Endothelial cell of umbilical vein (primary cell): ENCODE measurements at regions not wholly inside any gene's neighbourhood (a gene's known extent, or its start where the extent isn't known, plus 50 kb on each side); places are given as distances from the start of the nearest gene placed in this dataset.

Experiments used
- BruUV-seq: library from RNA; stranded (reverse); fragments of 400-500 nt; replicated peaks from 2 replicates; lab custom pipeline; 2021; lab: Mats Ljungman, UMichigan
- CTCF ChIA-PET: fragments of 300-600, 350-600 bp; sonication (Branson Sonifier 250); formaldehyde crosslinking; loops from one replicate; lab custom pipeline; 2021; ENCODE audit warnings: antibody characterized with exemption, inconsistent platforms; lab: Charles Lee
- POLR2A ChIA-PET: fragments of 300-600, 350-600 bp; sonication (Branson Sonifier 250); formaldehyde crosslinking; loops from one replicate; lab custom pipeline; 2021; ENCODE audit warnings: antibody characterized with exemption, inconsistent platforms; lab: Charles Lee
- DNase-seq: peaks from one replicate; pipeline ENCODE4 v3.0.0-alpha.2; 2011; ENCODE audit warnings: low read depth, low spot score
- FAIRE-seq: peaks from 2 replicates; lab custom pipeline; 2011; peaks lifted over from hg19 to GRCh38; lab: Jason Lieb, UNC
- H2AFZ ChIP-seq: 2 replicates; pipeline ENCODE4 v1.6.0; 2012; ENCODE audit warnings: low read depth, low read length, control low read depth, inconsistent platforms
- H3K27ac ChIP-seq: 2 replicates; pipeline ENCODE4 v1.5.1; 2011; ENCODE audit warnings: low read depth, mild to moderate bottlenecking, control low read depth, low read length, moderate library complexity; ENCODE audit not compliant: insufficient read depth
- H3K27me3 ChIP-seq, 2 experiments: 2 replicates each; pipeline versions ENCODE4 v1.6.0 to v1.6.1; 2011; ENCODE audit warnings: low read length in 2 of 2, mixed read lengths in 1 of 2; ENCODE audit not compliant: control insufficient read depth in 2 of 2, insufficient read depth in 2 of 2
- H3K36me3 ChIP-seq, 2 experiments: 2 replicates in 1 of 2; 3 replicates in 1 of 2; pipeline ENCODE4 v1.5.1; 2011; ENCODE audit warnings: low read length in 2 of 2, mild to moderate bottlenecking in 1 of 2, moderate library complexity in 1 of 2; ENCODE audit not compliant: control insufficient read depth in 2 of 2, insufficient read depth in 2 of 2; ENCODE audit errors: extremely low read depth in 1 of 2
- H3K4me1 ChIP-seq: 3 replicates; pipeline ENCODE4 v1.5.1; 2011; ENCODE audit warnings: mild to moderate bottlenecking, low read length; ENCODE audit not compliant: control insufficient read depth, insufficient read depth; ENCODE audit errors: extremely low read depth
- H3K4me2 ChIP-seq: 2 replicates; pipeline ENCODE4 v1.6.1; 2011; ENCODE audit warnings: low read length, control low read depth, mixed read lengths; ENCODE audit not compliant: insufficient read depth
- H3K4me3 ChIP-seq, 3 experiments: fragments of 200-600 bp in 1 of 3; sonication (generic), shearing (Covaris generic) in 1 of 3; replicated peaks in 1 of 3; 2 replicates each; pipeline ENCODE4 v1.5.1; 2011 to 2016; ENCODE audit warnings: control low read depth in 3 of 3, low read length in 3 of 3, mild to moderate bottlenecking in 2 of 3, inconsistent platforms in 1 of 3, low read depth in 1 of 3, moderate library complexity in 1 of 3; ENCODE audit not compliant: insufficient read depth in 1 of 3
- H3K79me2 ChIP-seq: 2 replicates; pipeline ENCODE4 v1.6.0; 2012; ENCODE audit warnings: low read length, inconsistent platforms; ENCODE audit not compliant: control insufficient read depth, insufficient read depth
- H3K9ac ChIP-seq: replicated peaks from 2 replicates; pipeline ENCODE3; 2011; ENCODE audit warnings: low read length, control low read depth; ENCODE audit not compliant: insufficient read depth; ENCODE audit errors: extremely low read depth
- H3K9me1 ChIP-seq: replicated peaks from 3 replicates; pipeline ENCODE4 v1.6.0; 2011; ENCODE audit warnings: mild to moderate bottlenecking, low read length; ENCODE audit not compliant: control insufficient read depth, insufficient read depth; ENCODE audit errors: extremely low read depth
- H3K9me3 ChIP-seq: replicated peaks from 2 replicates; pipeline ENCODE4 v1.5.1; 2012; ENCODE audit warnings: low read length, inconsistent platforms; ENCODE audit not compliant: control insufficient read depth, insufficient read depth
- H4K20me1 ChIP-seq: replicated peaks from 2 replicates; pipeline ENCODE3; 2011; ENCODE audit warnings: mild to moderate bottlenecking, low read length; ENCODE audit not compliant: control insufficient read depth, insufficient read depth; ENCODE audit errors: extremely low read depth
- FOS ChIP-seq: IDR thresholded peaks from 2 replicates; pipeline ENCODE4 v1.6.1; 2011; ENCODE audit warnings: mild to moderate bottlenecking, low read length, moderate library complexity, borderline replicate concordance; ENCODE audit not compliant: insufficient read depth
- GATA2 ChIP-seq: IDR thresholded peaks from 2 replicates; pipeline ENCODE4 v1.7.0; 2011; ENCODE audit warnings: low read depth, mild to moderate bottlenecking, moderate library complexity, mixed read lengths, low read length; ENCODE audit not compliant: insufficient read length, insufficient read depth
- JUN ChIP-seq: IDR thresholded peaks from 2 replicates; pipeline ENCODE4 v1.6.1; 2011; ENCODE audit warnings: borderline replicate concordance, low read depth; ENCODE audit not compliant: insufficient read length, insufficient read depth
- POLR2A ChIP-seq: IDR thresholded peaks from 2 replicates; pipeline ENCODE4 v1.6.1; 2012; ENCODE audit warnings: low read depth, mild to moderate bottlenecking, control low read depth, low read length
- POLR2AphosphoS5 ChIP-seq: IDR thresholded peaks from 2 replicates; pipeline ENCODE4 v1.6.1; 2012; ENCODE audit warnings: low read depth, mild to moderate bottlenecking, control low read depth, low read length, moderate library complexity; ENCODE audit not compliant: insufficient read depth
- dilution Hi-C: fragments of 300-500 bp; cut with MboI; formaldehyde crosslinking; loops from one replicate; pipeline ENCODE4 v1.15.0; 2019; ENCODE audit warnings: low sequenced_read_pairs; ENCODE audit not compliant: extremely low pct_ligation_motif_present
- intact Hi-C: fragments of 100-400 bp; cut with micrococcal nuclease; formaldehyde crosslinking; loops from one replicate; pipeline ENCODE4 v1.10.0; 2022

DNA sequence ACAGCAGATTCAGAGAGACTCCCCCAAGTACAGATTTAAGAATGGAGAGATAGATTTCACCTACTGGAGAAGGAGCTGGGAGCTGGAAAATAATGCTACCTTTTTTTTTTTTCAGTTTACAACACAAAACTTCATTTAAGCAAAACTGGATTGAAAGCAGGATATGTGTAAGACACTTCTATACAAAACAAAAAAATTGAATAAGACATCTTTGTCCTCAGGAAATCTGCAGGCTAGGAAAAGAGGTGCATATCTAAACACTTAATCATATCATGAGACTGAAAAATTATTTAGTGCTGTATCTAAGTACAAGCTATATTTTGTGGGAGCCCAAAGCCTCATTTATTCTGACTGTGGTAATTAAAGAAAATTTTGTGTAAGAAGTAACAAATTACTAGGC is 516.1 kb downstream of the ZIC1 start:
- no peaks in the 10 kb centered on the region for H3K36me3 ChIP-seq
- intact Hi-C loops (no loop called here), dilution Hi-C loops (no loop called here)
- FAIRE-seq, result peak; percentile 12
- POLR2A ChIA-PET, result no interaction called here
- H3K9ac ChIP-seq, result no peak overlapping the region
- H3K4me2 ChIP-seq, result no peak overlapping the region
- no peaks in the 10 kb centered on the region for H3K9me3 ChIP-seq
- no peaks in the 10 kb centered on the region for H3K79me2 ChIP-seq
- no peaks in the 10 kb centered on the region for H3K27me3 ChIP-seq
- CTCF ChIA-PET, result interaction anchor here (1.1 to 1.2 kb wide), 2 partner anchors 10 to 113 kb away, joined by 3 to 4 read pairs; no protein-coding TSS in a partner anchor
- H3K4me1 ChIP-seq, result peaks cover 10% of the 10 kb centered on the region
- no peak overlapping the region for H3K27ac ChIP-seq
- no TSS peak for BruUV-seq
- TF ChIP-seq POLR2A, result no peak
- TF ChIP-seq JUN, result no peak
- TF ChIP-seq GATA2, result no peak
- TF ChIP-seq FOS, result peak; percentile 9
- H4K20me1 ChIP-seq, result no peaks in the 10 kb centered on the region
- no peaks in the 10 kb centered on the region for H3K9me1 ChIP-seq
- DNase-seq, result peak; percentile 28
- H2AFZ ChIP-seq, result peak overlapping the region; percentile 54
- no peak overlapping the region for H3K4me3 ChIP-seq

DNA sequence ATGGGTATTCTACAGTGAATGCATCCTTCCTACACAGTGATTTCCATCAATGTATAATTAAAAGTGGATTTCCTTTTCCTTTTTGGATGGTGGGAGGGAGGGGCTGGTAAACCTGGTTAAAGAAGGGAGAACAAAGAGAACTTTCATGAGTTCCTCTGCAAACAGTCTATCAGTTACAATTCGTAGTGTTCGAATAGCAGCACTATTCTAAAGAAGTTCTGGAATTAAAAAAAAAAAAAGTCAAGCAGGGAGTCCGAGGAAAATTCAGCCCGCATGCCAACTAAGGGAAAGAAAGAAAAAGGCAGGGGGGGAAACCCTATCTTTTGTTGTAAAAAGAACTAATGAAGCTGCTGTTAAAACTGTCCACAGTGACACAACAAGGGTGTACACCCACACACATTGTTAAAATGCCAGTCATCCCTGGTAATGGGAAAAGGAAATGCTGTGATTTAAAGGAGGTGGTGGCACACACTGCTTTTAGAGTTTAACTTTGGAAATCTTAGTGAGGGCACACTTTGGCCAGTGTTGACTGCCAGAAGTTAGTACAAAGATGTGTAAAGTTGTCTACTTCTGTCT is 521.2 kb downstream of the ZIC1 start:
- Histone ChIP-seq H3K36me3 (no peaks in the 10 kb centered on the region), H3K9me1 (no peaks in the 10 kb centered on the region), H3K9me3 (no peaks in the 10 kb centered on the region), H3K4me2 (peak overlapping the region; percentile 31), H2AFZ (peak overlapping the region; percentile 67), H3K79me2 (no peaks in the 10 kb centered on the region), H3K9ac (peak overlapping the region; percentile 0), H3K27me3 (no peaks in the 10 kb centered on the region), H3K4me3 (no peak overlapping the region), H4K20me1 (no peaks in the 10 kb centered on the region), H3K27ac (no peak overlapping the region), H3K4me1 (peaks cover 14% of the 10 kb centered on the region)
- dilution Hi-C loops, result no loop called here
- FAIRE-seq (peak; percentile 52), DNase-seq (peak; percentile 71)
- TF ChIP-seq POLR2AphosphoS5 (no peak), JUN (no peak)
- intact Hi-C loops, result no loop called here
- ChIA-PET CTCF (interaction anchor here (1.1 to 1.3 kb wide), 2 partner anchors 9 to 314 kb away, joined by 3 read pairs; no protein-coding TSS in a partner anchor), POLR2A (no interaction called here)
- BruUV-seq, result no TSS peak
